ENCODE measurements at regions not wholly inside any gene's neighbourhood (a gene's known extent, or its start where the extent isn't known, plus 50 kb on each side); places are given as distances from the start of the nearest gene placed in this dataset.

GRCh38 chr4:43251841-43252240, 359.3 kb downstream of the GRXCR1 start:
- TF ChIP-seq YY1 (IDR thresholded peaks at IDR 0.05; ENCODE audit: insufficient read depth, insufficient read length) (no peak), SUZ12 (IDR thresholded peaks at IDR 0.05; ENCODE audit: extremely low read depth, insufficient read depth, insufficient read length) (no peak)
